ENCODE measurements at regions not wholly inside any gene's neighbourhood (a gene's known extent, or its start where the extent isn't known, plus 50 kb on each side); places are given as distances from the start of the nearest gene placed in this dataset.
"Not testable (repeated sequence)": the region's sequence is repeated elsewhere in the genome, so short reads cannot be mapped to it uniquely, and the experiment has no call there.

DNA sequence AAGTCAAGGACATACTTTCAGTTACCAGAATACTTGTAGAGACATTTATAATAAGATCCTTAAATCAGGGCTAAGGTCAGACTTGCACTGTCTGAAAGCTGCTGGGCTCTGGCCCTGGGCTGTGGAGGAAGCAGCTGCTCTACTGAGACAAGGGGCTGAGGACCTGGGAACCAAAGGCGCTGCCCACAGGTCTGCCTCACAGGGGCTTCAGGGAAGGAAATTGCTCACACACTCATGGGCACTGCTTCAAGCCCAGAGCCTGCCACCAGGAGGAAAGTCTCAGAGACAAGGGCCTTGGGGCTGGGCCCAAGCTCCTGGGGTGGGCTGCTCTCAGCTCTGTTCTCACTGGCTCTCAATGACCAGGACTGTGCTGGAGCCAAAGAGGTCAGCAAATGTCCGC is 614.1 kb downstream of the RPIA start:
- TF ChIP-seq, protein P1, sequence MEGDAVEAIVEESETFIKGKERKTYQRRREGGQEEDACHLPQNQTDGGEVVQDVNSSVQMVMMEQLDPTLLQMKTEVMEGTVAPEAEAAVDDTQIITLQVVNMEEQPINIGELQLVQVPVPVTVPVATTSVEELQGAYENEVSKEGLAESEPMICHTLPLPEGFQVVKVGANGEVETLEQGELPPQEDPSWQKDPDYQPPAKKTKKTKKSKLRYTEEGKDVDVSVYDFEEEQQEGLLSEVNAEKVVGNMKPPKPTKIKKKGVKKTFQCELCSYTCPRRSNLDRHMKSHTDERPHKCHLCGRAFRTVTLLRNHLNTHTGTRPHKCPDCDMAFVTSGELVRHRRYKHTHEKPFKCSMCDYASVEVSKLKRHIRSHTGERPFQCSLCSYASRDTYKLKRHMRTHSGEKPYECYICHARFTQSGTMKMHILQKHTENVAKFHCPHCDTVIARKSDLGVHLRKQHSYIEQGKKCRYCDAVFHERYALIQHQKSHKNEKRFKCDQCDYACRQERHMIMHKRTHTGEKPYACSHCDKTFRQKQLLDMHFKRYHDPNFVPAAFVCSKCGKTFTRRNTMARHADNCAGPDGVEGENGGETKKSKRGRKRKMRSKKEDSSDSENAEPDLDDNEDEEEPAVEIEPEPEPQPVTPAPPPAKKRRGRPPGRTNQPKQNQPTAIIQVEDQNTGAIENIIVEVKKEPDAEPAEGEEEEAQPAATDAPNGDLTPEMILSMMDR (IDR thresholded peaks at IDR 0.05), result not testable (repeated sequence)
- TF ChIP-seq, protein P2, sequence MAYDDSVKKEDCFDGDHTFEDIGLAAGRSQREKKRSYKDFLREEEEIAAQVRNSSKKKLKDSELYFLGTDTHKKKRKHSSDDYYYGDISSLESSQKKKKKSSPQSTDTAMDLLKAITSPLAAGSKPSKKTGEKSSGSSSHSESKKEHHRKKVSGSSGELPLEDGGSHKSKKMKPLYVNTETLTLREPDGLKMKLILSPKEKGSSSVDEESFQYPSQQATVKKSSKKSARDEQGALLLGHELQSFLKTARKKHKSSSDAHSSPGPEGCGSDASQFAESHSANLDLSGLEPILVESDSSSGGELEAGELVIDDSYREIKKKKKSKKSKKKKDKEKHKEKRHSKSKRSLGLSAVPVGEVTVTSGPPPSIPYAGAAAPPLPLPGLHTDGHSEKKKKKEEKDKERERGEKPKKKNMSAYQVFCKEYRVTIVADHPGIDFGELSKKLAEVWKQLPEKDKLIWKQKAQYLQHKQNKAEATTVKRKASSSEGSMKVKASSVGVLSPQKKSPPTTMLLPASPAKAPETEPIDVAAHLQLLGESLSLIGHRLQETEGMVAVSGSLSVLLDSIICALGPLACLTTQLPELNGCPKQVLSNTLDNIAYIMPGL (CRISPR knock-in tag; IDR thresholded peaks at IDR 0.05), result not testable (repeated sequence)
- TF ChIP-seq SMAD3 (CRISPR knock-in tag; IDR thresholded peaks at IDR 0.05; ENCODE audit: borderline replicate concordance); KAT7 (CRISPR knock-in tag; IDR thresholded peaks at IDR 0.05; ENCODE audit: borderline replicate concordance); SP1 (CRISPR knock-in tag; conservative IDR thresholded peaks at IDR 0.05); NR1H2 (CRISPR knock-in tag; IDR thresholded peaks at IDR 0.05); MXD4 (CRISPR knock-in tag; IDR thresholded peaks at IDR 0.05; ENCODE audit: borderline replicate concordance): not testable (repeated sequence)
- TF ChIP-seq, protein P3, sequence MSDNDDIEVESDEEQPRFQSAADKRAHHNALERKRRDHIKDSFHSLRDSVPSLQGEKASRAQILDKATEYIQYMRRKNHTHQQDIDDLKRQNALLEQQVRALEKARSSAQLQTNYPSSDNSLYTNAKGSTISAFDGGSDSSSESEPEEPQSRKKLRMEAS (CRISPR knock-in tag; IDR thresholded peaks at IDR 0.05), result not testable (repeated sequence)
- TF ChIP-seq, protein P4, sequence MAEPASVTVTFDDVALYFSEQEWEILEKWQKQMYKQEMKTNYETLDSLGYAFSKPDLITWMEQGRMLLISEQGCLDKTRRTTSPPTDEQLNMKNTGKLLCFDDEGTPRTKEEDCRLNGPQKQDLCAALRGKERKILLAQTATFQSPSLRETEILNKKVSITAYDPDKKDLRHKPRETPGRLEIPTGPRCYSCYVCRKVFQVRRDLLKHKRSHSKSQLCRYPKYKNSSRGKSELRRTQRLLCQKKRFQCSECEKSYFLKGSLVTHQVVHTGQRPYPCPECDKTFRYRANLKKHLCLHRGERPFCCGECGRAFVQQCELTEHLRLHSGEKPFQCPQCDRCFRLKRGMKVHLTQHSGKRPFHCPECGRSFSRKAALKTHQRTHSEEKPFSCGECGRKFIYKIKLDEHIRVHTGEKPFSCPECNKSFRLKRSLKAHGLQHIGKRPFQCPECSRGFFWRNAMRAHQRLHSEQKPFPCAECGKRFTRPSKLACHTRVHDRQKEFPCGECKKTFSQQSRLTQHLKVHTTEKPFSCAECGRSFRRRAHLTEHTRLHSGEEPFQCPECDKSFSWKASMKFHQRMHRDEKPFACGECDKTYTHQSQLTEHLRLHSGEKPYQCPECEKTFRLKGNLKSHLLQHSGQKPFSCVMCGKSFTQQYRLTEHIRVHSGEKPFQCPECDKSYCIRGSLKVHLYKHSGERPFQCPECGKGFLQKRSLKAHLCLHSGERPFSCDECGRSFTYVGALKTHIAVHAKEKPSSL (CRISPR knock-in tag; conservative IDR thresholded peaks at IDR 0.05), result not testable (repeated sequence)
